Loucy (cell line): ENCODE measurements at regions not wholly inside any gene's neighbourhood (a gene's known extent, or its start where the extent isn't known, plus 50 kb on each side); places are given as distances from the start of the nearest gene placed in this dataset.

Experiments used
- H2AFZ ChIP-seq: fragments of 200-600 bp; sonication (generic); 2 replicates; pipeline ENCODE4 v1.6.0; 2016; ENCODE audit warnings: antibody characterized with exemption, mild to moderate bottlenecking, low read length, moderate library complexity
- H3F3A ChIP-seq: fragments of 200-600 bp; 2 replicates; pipeline ENCODE4 v1.6.0; 2016; ENCODE audit warnings: antibody characterized with exemption, low read depth, mild to moderate bottlenecking
- H3K27me3 ChIP-seq: fragments of 200-600 bp; sonication (generic); 2 replicates; pipeline ENCODE4 v1.6.1; 2014; ENCODE audit warnings: low read length, mild to moderate bottlenecking; ENCODE audit not compliant: insufficient read depth, poor library complexity, severe bottlenecking
- H3K36me3 ChIP-seq: fragments of 200-600 bp; sonication (generic); 2 replicates; pipeline ENCODE4 v1.6.1; 2016; ENCODE audit warnings: low read length; ENCODE audit not compliant: insufficient read depth
- H3K4me1 ChIP-seq: fragments of 200-600 bp; sonication (generic); 2 replicates; pipeline ENCODE4 v1.5.1; 2014; ENCODE audit warnings: low read length, mild to moderate bottlenecking; ENCODE audit not compliant: insufficient read depth, poor library complexity, severe bottlenecking
- H3K4me2 ChIP-seq: fragments of 200-600 bp; sonication (generic); 2 replicates; pipeline ENCODE4 v1.6.0; 2014; ENCODE audit warnings: antibody characterized with exemption, low read length, low read depth, mild to moderate bottlenecking; ENCODE audit not compliant: poor library complexity, severe bottlenecking
- H3K4me3 ChIP-seq: fragments of 200-600 bp; sonication (generic); 2 replicates; pipeline ENCODE4 v1.5.1; 2014; ENCODE audit warnings: low read length, mild to moderate bottlenecking, mixed read lengths; ENCODE audit not compliant: poor library complexity, severe bottlenecking
- H3K79me2 ChIP-seq: fragments of 200-600 bp; sonication (generic); 2 replicates; pipeline ENCODE4 v1.6.1; 2014; ENCODE audit warnings: low read length; ENCODE audit not compliant: insufficient read depth
- H3K9ac ChIP-seq: fragments of 200-600 bp; sonication (generic); 2 replicates; pipeline ENCODE4 v1.6.0; 2014; ENCODE audit warnings: mild to moderate bottlenecking, low read depth, low read length, moderate library complexity; ENCODE audit not compliant: poor library complexity, severe bottlenecking
- H3K9me2 ChIP-seq: fragments of 200-600 bp; sonication (generic); replicated peaks from 2 replicates; pipeline ENCODE4 v1.6.1; 2016; ENCODE audit warnings: low read depth, low read length, mixed read lengths
- H3K9me3 ChIP-seq: fragments of 200-600 bp; sonication (generic); 2 replicates; pipeline ENCODE4 v1.6.1; 2014; ENCODE audit warnings: mild to moderate bottlenecking, antibody characterized with exemption, low read length, low read depth; ENCODE audit not compliant: insufficient read depth
- H4K20me1 ChIP-seq: fragments of 200-600 bp; sonication (generic); 2 replicates; pipeline ENCODE4 v1.6.0; 2014; ENCODE audit warnings: antibody characterized with exemption, low read length, mild to moderate bottlenecking; ENCODE audit not compliant: insufficient read depth, poor library complexity, severe bottlenecking
- CTCF ChIP-seq: fragments of 200-600 bp; sonication (generic); conservative IDR thresholded peaks from 2 replicates; pipeline ENCODE4 v1.5.1; 2014; ENCODE audit warnings: mild to moderate bottlenecking, antibody characterized with exemption, low read length
- EZH2phosphoT487 ChIP-seq: fragments of 200-600 bp; IDR thresholded peaks from 2 replicates; pipeline ENCODE4 v1.6.1; 2018; ENCODE audit warnings: antibody characterized with exemption, mild to moderate bottlenecking, moderate library complexity, borderline replicate concordance

GRCh38 chr15:62527387-62527786, 362.3 kb upstream of the C2CD4B start:
- no peaks in the 10 kb centered on the region for H3K9me3 ChIP-seq
- no peaks in the 10 kb centered on the region for H3K36me3 ChIP-seq
- TF ChIP-seq CTCF (no peak), EZH2phosphoT487 (no peak)
- H3F3A ChIP-seq: no peaks in the 10 kb centered on the region
- no peak overlapping the region for H3K9ac ChIP-seq
- no peaks in the 10 kb centered on the region for H3K9me2 ChIP-seq
- H3K4me2 ChIP-seq: no peak overlapping the region
- H3K4me1 ChIP-seq: no peaks in the 10 kb centered on the region
- no peak overlapping the region for H2AFZ ChIP-seq
- H4K20me1 ChIP-seq: no peaks in the 10 kb centered on the region
- H3K4me3 ChIP-seq: no peak overlapping the region
- no peaks in the 10 kb centered on the region for H3K27me3 ChIP-seq
- H3K79me2 ChIP-seq: no peaks in the 10 kb centered on the region

GRCh38 chr15:62528505-62528904, 363.4 kb upstream of the C2CD4B start:
- no peak overlapping the region for H3K9ac ChIP-seq
- H3K36me3 ChIP-seq: no peaks in the 10 kb centered on the region
- no peaks in the 10 kb centered on the region for H3F3A ChIP-seq
- no peak overlapping the region for H2AFZ ChIP-seq
- H3K27me3 ChIP-seq: no peaks in the 10 kb centered on the region
- H3K9me2 ChIP-seq: no peaks in the 10 kb centered on the region
- H3K79me2 ChIP-seq: no peaks in the 10 kb centered on the region
- no peak for TF ChIP-seq EZH2phosphoT487
- no peak for TF ChIP-seq CTCF
- H4K20me1 ChIP-seq: no peaks in the 10 kb centered on the region
- no peaks in the 10 kb centered on the region for H3K4me1 ChIP-seq
- H3K4me2 ChIP-seq: no peak overlapping the region
- H3K9me3 ChIP-seq: no peaks in the 10 kb centered on the region
- H3K4me3 ChIP-seq: no peak overlapping the region

GRCh38 chr15:62532367-62532766, 367.3 kb upstream of the C2CD4B start:
- Histone ChIP-seq H3K4me3 (no peak overlapping the region), H3K36me3 (no peaks in the 10 kb centered on the region), H3K27me3 (no peaks in the 10 kb centered on the region), H2AFZ (no peak overlapping the region), H3K9me2 (no peaks in the 10 kb centered on the region), H3K79me2 (no peaks in the 10 kb centered on the region), H3K4me2 (no peak overlapping the region), H3K9ac (no peak overlapping the region), H3F3A (no peaks in the 10 kb centered on the region), H3K9me3 (no peaks in the 10 kb centered on the region), H4K20me1 (no peaks in the 10 kb centered on the region), H3K4me1 (no peaks in the 10 kb centered on the region)
- TF ChIP-seq EZH2phosphoT487: no peak
- no peak for TF ChIP-seq CTCF
